ENCODE measurements at regions not wholly inside any gene's neighbourhood (a gene's known extent, or its start where the extent isn't known, plus 50 kb on each side); places are given as distances from the start of the nearest gene placed in this dataset.

DNA sequence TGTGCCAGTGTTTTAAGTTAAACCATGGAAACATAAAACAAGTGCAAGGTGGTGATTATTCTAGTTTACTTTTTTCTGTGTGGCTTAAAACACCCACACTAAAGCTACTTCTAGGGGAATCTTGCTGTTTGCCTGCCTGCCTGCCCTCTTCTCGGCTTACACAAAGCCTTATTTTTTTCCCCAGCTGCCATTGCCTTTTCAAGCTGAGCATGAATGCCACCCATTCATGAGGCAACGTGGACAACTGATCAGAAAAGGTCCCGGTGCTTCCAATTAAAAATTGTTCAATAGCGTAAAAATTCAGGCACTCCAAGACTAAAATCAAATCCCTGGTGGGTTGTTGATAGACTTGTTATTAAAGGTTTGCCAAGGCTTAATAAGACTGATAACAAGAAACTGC, 401.4 kb downstream of the TMEM161B start:
- TF ChIP-seq, protein P1, sequence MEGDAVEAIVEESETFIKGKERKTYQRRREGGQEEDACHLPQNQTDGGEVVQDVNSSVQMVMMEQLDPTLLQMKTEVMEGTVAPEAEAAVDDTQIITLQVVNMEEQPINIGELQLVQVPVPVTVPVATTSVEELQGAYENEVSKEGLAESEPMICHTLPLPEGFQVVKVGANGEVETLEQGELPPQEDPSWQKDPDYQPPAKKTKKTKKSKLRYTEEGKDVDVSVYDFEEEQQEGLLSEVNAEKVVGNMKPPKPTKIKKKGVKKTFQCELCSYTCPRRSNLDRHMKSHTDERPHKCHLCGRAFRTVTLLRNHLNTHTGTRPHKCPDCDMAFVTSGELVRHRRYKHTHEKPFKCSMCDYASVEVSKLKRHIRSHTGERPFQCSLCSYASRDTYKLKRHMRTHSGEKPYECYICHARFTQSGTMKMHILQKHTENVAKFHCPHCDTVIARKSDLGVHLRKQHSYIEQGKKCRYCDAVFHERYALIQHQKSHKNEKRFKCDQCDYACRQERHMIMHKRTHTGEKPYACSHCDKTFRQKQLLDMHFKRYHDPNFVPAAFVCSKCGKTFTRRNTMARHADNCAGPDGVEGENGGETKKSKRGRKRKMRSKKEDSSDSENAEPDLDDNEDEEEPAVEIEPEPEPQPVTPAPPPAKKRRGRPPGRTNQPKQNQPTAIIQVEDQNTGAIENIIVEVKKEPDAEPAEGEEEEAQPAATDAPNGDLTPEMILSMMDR (conservative IDR thresholded peaks at IDR 0.05; ENCODE audit: low read length), result no peak
- no peak for TF ChIP-seq EZH2phosphoT487 (IDR thresholded peaks at IDR 0.05; ENCODE audit: borderline replicate concordance, low read depth, low read length)

Measured in OCI-LY7 (cell line).